ENCODE measurements at regions not wholly inside any gene's neighbourhood (a gene's known extent, or its start where the extent isn't known, plus 50 kb on each side); places are given as distances from the start of the nearest gene placed in this dataset.
"Not testable (repeated sequence)": the region's sequence is repeated elsewhere in the genome, so short reads cannot be mapped to it uniquely, and the experiment has no call there.

DNA sequence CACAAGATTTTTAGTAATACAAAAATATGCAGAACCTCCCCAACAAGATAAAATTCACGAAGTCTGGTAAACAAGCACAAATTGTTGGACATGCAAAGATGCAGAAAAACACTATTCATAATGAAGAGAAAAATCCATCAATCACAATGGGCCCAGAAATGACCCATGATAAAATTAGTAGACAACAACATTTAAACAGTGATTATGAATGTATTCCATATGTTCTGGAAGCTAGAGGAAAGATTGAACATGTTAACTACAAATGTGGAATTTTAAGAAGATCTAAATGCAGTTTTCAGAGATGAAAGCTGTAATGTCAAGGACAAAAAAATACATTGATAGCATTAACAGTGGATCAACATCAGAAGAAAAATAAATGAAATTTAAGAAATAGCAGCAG, 243.3 kb upstream of the LINC00305 start:
- H3K4me1 ChIP-seq (ENCODE audit: control insufficient read depth in 2 of 2, insufficient read depth in 2 of 2, low read length in 1 of 2), result no peaks in the 10 kb centered on the region
- H3K9me3 ChIP-seq (ENCODE audit: control insufficient read depth in 2 of 2, insufficient read depth in 1 of 2, low read depth in 1 of 2, low read length in 1 of 2), result no peaks in the 10 kb centered on the region
- WGBS, 2 donors, result 30 to 39% methylated on average over 1 of the region's 1 CpG
- H3K36me3 ChIP-seq (ENCODE audit: control insufficient read depth in 2 of 2, insufficient read depth in 2 of 2, low read length in 1 of 2), result no peaks in the 10 kb centered on the region
- no peak overlapping the region for H3K4me3 ChIP-seq (ENCODE audit: low read depth in 1 of 2, low read length in 2 of 2)
- no peak overlapping the region for H3K27ac ChIP-seq (ENCODE audit: low read depth in 2 of 2, low read length in 1 of 2)
- no peaks in the 10 kb centered on the region for H3K27me3 ChIP-seq (ENCODE audit: control insufficient read depth in 1 of 2, insufficient read depth in 2 of 2, low read length in 2 of 2)

DNA sequence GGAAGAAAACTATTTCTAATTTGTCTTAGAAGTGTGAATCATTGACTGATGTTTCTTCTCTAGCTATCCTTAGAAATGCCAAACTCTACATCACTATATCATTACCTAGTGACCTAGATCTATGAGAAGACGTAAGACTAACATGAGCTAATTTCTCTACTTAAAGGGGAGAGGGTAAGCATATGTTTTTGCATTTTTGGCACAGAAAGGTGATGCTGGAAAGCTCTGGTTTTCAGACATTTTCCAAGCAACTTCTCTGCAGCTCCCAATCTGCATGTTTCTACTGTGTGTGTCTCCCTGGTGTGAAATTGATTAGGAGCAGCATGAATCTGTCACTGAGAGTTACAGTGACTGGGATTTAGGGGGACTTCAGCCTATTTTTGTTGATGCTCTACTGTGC, 235.2 kb upstream of the LINC00305 start:
- H3K4me1 ChIP-seq (ENCODE audit: control insufficient read depth in 2 of 2, insufficient read depth in 2 of 2, low read length in 1 of 2), result no peaks in the 10 kb centered on the region
- H3K9me3 ChIP-seq (ENCODE audit: control insufficient read depth in 2 of 2, insufficient read depth in 1 of 2, low read depth in 1 of 2, low read length in 1 of 2), result no peaks in the 10 kb centered on the region
- no peaks in the 10 kb centered on the region for H3K27me3 ChIP-seq (ENCODE audit: control insufficient read depth in 1 of 2, insufficient read depth in 2 of 2, low read length in 2 of 2)
- no peaks in the 10 kb centered on the region for H3K36me3 ChIP-seq (ENCODE audit: control insufficient read depth in 2 of 2, insufficient read depth in 2 of 2, low read length in 1 of 2)
- H3K27ac ChIP-seq (ENCODE audit: low read depth in 2 of 2, low read length in 1 of 2), result no peak overlapping the region
- H3K4me3 ChIP-seq (ENCODE audit: low read depth in 1 of 2, low read length in 2 of 2), result no peak overlapping the region
- 61 to 73% methylated on average over 1 of the region's 1 CpG for WGBS, 2 donors

GRCh38 chr18:64380117-64380516, 231.2 kb upstream of the LINC00305 start:
- Histone ChIP-seq H3K27me3 (ENCODE audit: control insufficient read depth in 1 of 2, insufficient read depth in 2 of 2, low read length in 2 of 2) (no peaks in the 10 kb centered on the region), H3K36me3 (ENCODE audit: control insufficient read depth in 2 of 2, insufficient read depth in 2 of 2, low read length in 1 of 2) (no peaks in the 10 kb centered on the region), H3K27ac (ENCODE audit: low read depth in 2 of 2, low read length in 1 of 2) (no peak overlapping the region), H3K9me3 (ENCODE audit: control insufficient read depth in 2 of 2, insufficient read depth in 1 of 2, low read depth in 1 of 2, low read length in 1 of 2) (no peaks in the 10 kb centered on the region), H3K4me3 (ENCODE audit: low read depth in 1 of 2, low read length in 2 of 2) (no peak overlapping the region), H3K4me1 (ENCODE audit: control insufficient read depth in 2 of 2, insufficient read depth in 2 of 2, low read length in 1 of 2) (no peaks in the 10 kb centered on the region)
- WGBS, 2 donors, result 63 to 70% methylated on average over 1 of the region's 1 CpG

DNA sequence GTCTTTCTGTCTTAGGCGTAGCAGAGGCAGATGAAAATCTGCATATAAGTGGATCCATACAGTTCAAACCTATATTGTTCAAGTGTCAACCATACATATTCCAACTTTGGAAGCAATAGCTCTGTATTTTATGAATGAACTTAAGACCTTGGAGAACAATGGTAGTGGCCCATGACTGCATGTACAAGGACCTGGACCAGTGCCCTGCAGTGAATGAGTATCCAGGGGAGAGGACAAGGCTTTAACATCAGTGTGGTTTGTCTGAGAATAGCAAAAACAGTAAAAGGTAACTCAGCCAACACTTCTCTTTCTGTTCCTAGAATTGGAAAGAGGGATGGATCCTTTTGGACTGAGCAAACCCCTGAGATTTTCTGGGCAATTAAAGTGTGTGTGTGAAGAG, 230.8 kb upstream of the LINC00305 start:
- WGBS, 2 donors, result 84 to 96% methylated on average over 1 of the region's 1 CpG
- no peaks in the 10 kb centered on the region for H3K36me3 ChIP-seq (ENCODE audit: control insufficient read depth in 2 of 2, insufficient read depth in 2 of 2, low read length in 1 of 2)
- H3K4me1 ChIP-seq (ENCODE audit: control insufficient read depth in 2 of 2, insufficient read depth in 2 of 2, low read length in 1 of 2), result no peaks in the 10 kb centered on the region
- no peak overlapping the region for H3K4me3 ChIP-seq (ENCODE audit: low read depth in 1 of 2, low read length in 2 of 2)
- no peak overlapping the region for H3K27ac ChIP-seq (ENCODE audit: low read depth in 2 of 2, low read length in 1 of 2)
- no peaks in the 10 kb centered on the region for H3K27me3 ChIP-seq (ENCODE audit: control insufficient read depth in 1 of 2, insufficient read depth in 2 of 2, low read length in 2 of 2)
- no peaks in the 10 kb centered on the region for H3K9me3 ChIP-seq (ENCODE audit: control insufficient read depth in 2 of 2, insufficient read depth in 1 of 2, low read depth in 1 of 2, low read length in 1 of 2)

DNA sequence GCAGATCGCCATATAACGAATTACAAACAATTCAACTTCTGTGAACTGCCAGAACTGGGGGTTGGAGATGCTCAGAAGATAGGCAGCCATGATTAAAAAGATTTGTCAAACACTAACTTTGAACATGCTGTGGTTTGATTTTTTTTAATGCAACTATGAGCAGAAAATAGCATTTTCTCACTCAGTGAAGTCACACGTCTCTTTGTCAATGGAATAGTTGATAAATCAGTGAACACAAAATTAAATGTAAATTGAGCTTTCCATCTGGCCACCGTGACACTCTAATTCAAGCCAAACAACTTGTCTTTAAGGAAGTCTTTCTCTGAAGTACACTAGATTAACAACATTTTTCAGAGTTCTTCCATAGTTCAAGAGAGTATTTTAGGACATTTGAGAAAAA, 228.6 kb upstream of the LINC00305 start:
- Histone ChIP-seq H3K27ac (ENCODE audit: low read depth in 2 of 2, low read length in 1 of 2) (no peak overlapping the region), H3K27me3 (ENCODE audit: control insufficient read depth in 1 of 2, insufficient read depth in 2 of 2, low read length in 2 of 2) (no peaks in the 10 kb centered on the region), H3K9me3 (ENCODE audit: control insufficient read depth in 2 of 2, insufficient read depth in 1 of 2, low read depth in 1 of 2, low read length in 1 of 2) (no peaks in the 10 kb centered on the region), H3K4me1 (ENCODE audit: control insufficient read depth in 2 of 2, insufficient read depth in 2 of 2, low read length in 1 of 2) (no peaks in the 10 kb centered on the region), H3K36me3 (ENCODE audit: control insufficient read depth in 2 of 2, insufficient read depth in 2 of 2, low read length in 1 of 2) (no peaks in the 10 kb centered on the region), H3K4me3 (ENCODE audit: low read depth in 1 of 2, low read length in 2 of 2) (no peak overlapping the region)
- 72 to 75% methylated on average over 4 of the region's 4 CpGs for WGBS, 2 donors

DNA sequence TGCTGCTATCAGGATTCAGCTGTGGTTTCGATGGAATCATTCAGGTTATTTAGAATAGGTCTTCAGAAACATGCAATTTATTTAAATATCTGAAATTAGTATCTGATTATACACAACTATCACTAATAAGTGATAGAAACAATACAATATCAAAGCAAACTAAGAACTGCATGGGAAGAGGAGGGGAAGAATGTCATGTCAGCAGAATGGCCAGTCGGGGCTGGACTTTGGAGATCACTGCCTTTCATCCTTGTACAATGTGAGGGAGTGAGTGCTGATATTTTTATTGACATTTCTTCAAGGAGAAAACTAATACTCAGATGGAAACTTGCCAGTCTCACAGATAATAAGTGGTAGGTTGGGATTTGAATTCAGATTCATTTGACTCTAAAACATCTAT, 224.0 kb upstream of the LINC00305 start:
- H3K27ac ChIP-seq (ENCODE audit: low read depth in 2 of 2, low read length in 1 of 2), result no peak overlapping the region
- H3K4me1 ChIP-seq (ENCODE audit: control insufficient read depth in 2 of 2, insufficient read depth in 2 of 2, low read length in 1 of 2), result no peaks in the 10 kb centered on the region
- H3K9me3 ChIP-seq (ENCODE audit: control insufficient read depth in 2 of 2, insufficient read depth in 1 of 2, low read depth in 1 of 2, low read length in 1 of 2), result no peaks in the 10 kb centered on the region
- H3K4me3 ChIP-seq (ENCODE audit: low read depth in 1 of 2, low read length in 2 of 2), result no peak overlapping the region
- no peaks in the 10 kb centered on the region for H3K36me3 ChIP-seq (ENCODE audit: control insufficient read depth in 2 of 2, insufficient read depth in 2 of 2, low read length in 1 of 2)
- no peaks in the 10 kb centered on the region for H3K27me3 ChIP-seq (ENCODE audit: control insufficient read depth in 1 of 2, insufficient read depth in 2 of 2, low read length in 2 of 2)
- 78 to 83% methylated on average over 2 of the region's 2 CpGs for WGBS, 2 donors

DNA sequence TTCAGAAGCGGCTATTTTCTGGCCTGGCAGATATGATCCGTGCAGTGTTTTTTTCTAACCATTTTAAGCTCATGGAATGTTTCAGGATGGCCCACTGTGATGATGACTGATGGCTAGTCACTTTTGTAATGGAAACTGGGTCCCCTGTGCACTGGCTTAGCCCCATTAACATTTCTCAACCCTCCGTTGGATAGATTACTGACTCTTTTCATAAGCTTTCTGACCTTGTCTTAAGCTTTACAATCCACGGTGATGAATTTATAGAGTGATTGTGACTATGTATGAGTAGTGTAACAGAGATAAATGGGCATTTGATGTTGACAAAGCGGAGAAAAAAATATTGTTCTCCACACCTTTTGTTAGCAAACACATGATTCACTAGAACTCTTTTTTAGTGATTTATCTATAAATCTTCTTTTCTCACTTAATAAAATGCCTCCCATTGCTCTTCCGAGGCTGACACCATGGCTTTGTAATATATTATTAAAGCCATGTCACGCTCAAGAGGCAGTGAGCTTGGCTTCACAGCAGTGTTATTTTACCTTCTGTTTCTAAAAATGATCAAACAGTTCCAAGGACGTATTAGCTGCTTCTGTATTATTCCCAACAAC, 221.0 kb upstream of the LINC00305 start:
- not testable (repeated sequence) for H3K27me3 ChIP-seq (ENCODE audit: control insufficient read depth in 1 of 2, insufficient read depth in 2 of 2, low read length in 2 of 2); H3K4me1 ChIP-seq (ENCODE audit: control insufficient read depth in 2 of 2, insufficient read depth in 2 of 2, low read length in 1 of 2); H3K36me3 ChIP-seq (ENCODE audit: control insufficient read depth in 2 of 2, insufficient read depth in 2 of 2, low read length in 1 of 2); H3K27ac ChIP-seq (ENCODE audit: low read depth in 2 of 2, low read length in 1 of 2); H3K9me3 ChIP-seq (ENCODE audit: control insufficient read depth in 2 of 2, insufficient read depth in 1 of 2, low read depth in 1 of 2, low read length in 1 of 2); H3K4me3 ChIP-seq (ENCODE audit: low read depth in 1 of 2, low read length in 2 of 2)
- 48 to 57% methylated on average over 6 of the region's 8 CpGs for WGBS, 2 donors

- Histone ChIP-seq H3K9me3 (ENCODE audit: control insufficient read depth in 2 of 2, insufficient read depth in 1 of 2, low read depth in 1 of 2, low read length in 1 of 2) (peaks cover 0 to 6% of the 10 kb centered on the region in 2 donors), H3K4me3 (ENCODE audit: low read depth in 1 of 2, low read length in 2 of 2) (no peak overlapping the region), H3K27ac (ENCODE audit: low read depth in 2 of 2, low read length in 1 of 2) (no peak overlapping the region), H3K36me3 (ENCODE audit: control insufficient read depth in 2 of 2, insufficient read depth in 2 of 2, low read length in 1 of 2) (no peaks in the 10 kb centered on the region), H3K27me3 (ENCODE audit: control insufficient read depth in 1 of 2, insufficient read depth in 2 of 2, low read length in 2 of 2) (no peaks in the 10 kb centered on the region), H3K4me1 (ENCODE audit: control insufficient read depth in 2 of 2, insufficient read depth in 2 of 2, low read length in 1 of 2) (no peaks in the 10 kb centered on the region)
- 65 to 81% methylated on average over 4 of the region's 4 CpGs for WGBS, 2 donors
Observed at GRCh38 chr18:64365106-64365505, 216.2 kb upstream of the LINC00305 start.

DNA sequence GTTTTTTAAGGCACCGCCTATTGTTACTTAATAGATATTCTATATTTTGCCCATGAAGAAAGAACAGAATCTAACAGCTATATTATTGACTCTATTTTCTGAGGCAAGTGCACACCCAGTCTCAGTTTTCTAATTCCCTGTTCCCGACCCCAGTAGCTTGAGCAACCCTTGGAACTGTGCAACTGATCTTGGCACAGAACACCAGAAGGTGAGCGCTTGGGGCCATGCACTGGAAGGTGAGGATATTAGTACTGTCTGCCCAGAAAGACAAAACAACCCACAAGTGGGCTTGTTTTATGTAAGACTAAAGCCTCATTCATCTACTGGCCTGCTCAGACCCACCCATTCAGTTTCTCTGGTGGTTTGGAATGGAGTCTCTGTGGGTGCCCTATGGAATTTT, 188.8 kb upstream of the LINC00305 start:
- 91 to 94% methylated on average over 3 of the region's 3 CpGs for WGBS, 2 donors
- Histone ChIP-seq H3K4me1 (ENCODE audit: control insufficient read depth in 2 of 2, insufficient read depth in 2 of 2, low read length in 1 of 2) (no peaks in the 10 kb centered on the region), H3K36me3 (ENCODE audit: control insufficient read depth in 2 of 2, insufficient read depth in 2 of 2, low read length in 1 of 2) (no peaks in the 10 kb centered on the region), H3K27ac (ENCODE audit: low read depth in 2 of 2, low read length in 1 of 2) (no peak overlapping the region), H3K27me3 (ENCODE audit: control insufficient read depth in 1 of 2, insufficient read depth in 2 of 2, low read length in 2 of 2) (no peaks in the 10 kb centered on the region), H3K4me3 (ENCODE audit: low read depth in 1 of 2, low read length in 2 of 2) (no peak overlapping the region), H3K9me3 (ENCODE audit: control insufficient read depth in 2 of 2, insufficient read depth in 1 of 2, low read depth in 1 of 2, low read length in 1 of 2) (peaks cover 0 to 2% of the 10 kb centered on the region in 2 donors)

- no peak overlapping the region for H3K4me3 ChIP-seq (ENCODE audit: low read depth in 1 of 2, low read length in 2 of 2)
- no peaks in the 10 kb centered on the region for H3K4me1 ChIP-seq (ENCODE audit: control insufficient read depth in 2 of 2, insufficient read depth in 2 of 2, low read length in 1 of 2)
- no peaks in the 10 kb centered on the region for H3K27me3 ChIP-seq (ENCODE audit: control insufficient read depth in 1 of 2, insufficient read depth in 2 of 2, low read length in 2 of 2)
- H3K9me3 ChIP-seq (ENCODE audit: control insufficient read depth in 2 of 2, insufficient read depth in 1 of 2, low read depth in 1 of 2, low read length in 1 of 2), result peaks cover 1 to 4% of the 10 kb centered on the region in 2 donors
- no peaks in the 10 kb centered on the region for H3K36me3 ChIP-seq (ENCODE audit: control insufficient read depth in 2 of 2, insufficient read depth in 2 of 2, low read length in 1 of 2)
- WGBS, 2 donors, result 61 to 64% methylated on average over 2 of the region's 2 CpGs
- H3K27ac ChIP-seq (ENCODE audit: low read depth in 2 of 2, low read length in 1 of 2), result no peak overlapping the region
Observed at GRCh38 chr18:64337018-64337417, 188.1 kb upstream of the LINC00305 start.

All from esophagus (tissue), 2 donors.